ENCODE measurements at regions not wholly inside any gene's neighbourhood (a gene's known extent, or its start where the extent isn't known, plus 50 kb on each side); places are given as distances from the start of the nearest gene placed in this dataset.
A peak's percentile ranks its signal among the peaks of the same experiment; 100 is the strongest.

- H3K9me3 Mint-ChIP-seq = peaks cover 50% of the 10 kb centered on the region
- no peak overlapping the region for H3K27ac Mint-ChIP-seq
- no peak overlapping the region for H3K4me3 Mint-ChIP-seq
- H3K27me3 Mint-ChIP-seq (ENCODE audit: low read depth) = no peaks in the 10 kb centered on the region
- peaks cover 33% of the 10 kb centered on the region for H3K36me3 Mint-ChIP-seq
- no peak for TF ChIP-seq ESRRA (CRISPR knock-in tag; IDR thresholded peaks at IDR 0.05; ENCODE audit: borderline replicate concordance)
- TF ChIP-seq EMX1 (CRISPR knock-in tag; IDR thresholded peaks at IDR 0.05) = no peak
- TF ChIP-seq ELF4 (CRISPR knock-in tag; IDR thresholded peaks at IDR 0.05; ENCODE audit: low read depth) = no peak
- TF ChIP-seq GRHL2 (CRISPR knock-in tag; IDR thresholded peaks at IDR 0.05; ENCODE audit: insufficient replicate concordance, severe bottlenecking) = no peak
- no peak for TF ChIP-seq MLX (CRISPR knock-in tag; IDR thresholded peaks at IDR 0.05)
- ATAC-seq = no peak
- POLR2A ChIA-PET = no interaction called here
- no peak for DNase-seq (ENCODE audit: low spot score)
- CTCF ChIA-PET = no interaction called here
- peaks cover 8% of the 10 kb centered on the region; the same call in 1 of the 2 replicates for H3K4me1 Mint-ChIP-seq
Observed at GRCh38 chr6:23224540-23224939, 655.2 kb downstream of the HDGFL1 start.

- H3K27ac Mint-ChIP-seq = no peak overlapping the region
- no peak for DNase-seq (ENCODE audit: low spot score)
- H3K27me3 Mint-ChIP-seq (ENCODE audit: low read depth) = no peaks in the 10 kb centered on the region
- CTCF ChIA-PET = no interaction called here
- peaks cover 8% of the 10 kb centered on the region; the same call in 1 of the 2 replicates for H3K4me1 Mint-ChIP-seq
- POLR2A ChIA-PET = no interaction called here
- H3K4me3 Mint-ChIP-seq = no peak overlapping the region
- H3K9me3 Mint-ChIP-seq = peaks cover 37% of the 10 kb centered on the region
- peak; percentile 44 for ATAC-seq
- H3K36me3 Mint-ChIP-seq = peaks cover 33% of the 10 kb centered on the region
- TF ChIP-seq PREB (CRISPR knock-in tag; IDR thresholded peaks at IDR 0.05; ENCODE audit: borderline replicate concordance) = no peak
- TF ChIP-seq ZNF219 (CRISPR knock-in tag; IDR thresholded peaks at IDR 0.05; ENCODE audit: borderline replicate concordance) = no peak
- no peak for TF ChIP-seq NFE2L1 (CRISPR knock-in tag; IDR thresholded peaks at IDR 0.05)
- TF ChIP-seq FOXJ3 (CRISPR knock-in tag; IDR thresholded peaks at IDR 0.05; ENCODE audit: borderline replicate concordance) = no peak
- no peak for TF ChIP-seq GTF2I (CRISPR knock-in tag; conservative IDR thresholded peaks at IDR 0.05)
- no peak for TF ChIP-seq TCF7 (CRISPR knock-in tag; IDR thresholded peaks at IDR 0.05; ENCODE audit: low read depth)
- TF ChIP-seq ATF2 (CRISPR knock-in tag; IDR thresholded peaks at IDR 0.05; ENCODE audit: borderline replicate concordance, low read depth) = no peak
- no peak for TF ChIP-seq JAZF1 (CRISPR knock-in tag; IDR thresholded peaks at IDR 0.05)
- no peak for TF ChIP-seq ATF1 (CRISPR knock-in tag; IDR thresholded peaks at IDR 0.05)
- no peak for TF ChIP-seq PRDM15 (CRISPR knock-in tag; IDR thresholded peaks at IDR 0.05)
- no peak for TF ChIP-seq CDX4 (CRISPR knock-in tag; IDR thresholded peaks at IDR 0.05; ENCODE audit: borderline replicate concordance)
- TF ChIP-seq MYBL2 (CRISPR knock-in tag; IDR thresholded peaks at IDR 0.05) = no peak
- no peak for TF ChIP-seq STAT6 (CRISPR knock-in tag; conservative IDR thresholded peaks at IDR 0.05; ENCODE audit: low read depth)
- no peak for TF ChIP-seq USF2 (CRISPR knock-in tag; IDR thresholded peaks at IDR 0.05)
- TF ChIP-seq USF1 (CRISPR knock-in tag; IDR thresholded peaks at IDR 0.05) = no peak
- TF ChIP-seq IRF1 (CRISPR knock-in tag; IDR thresholded peaks at IDR 0.05) = no peak
- no peak for TF ChIP-seq CBFB (CRISPR knock-in tag; IDR thresholded peaks at IDR 0.05; ENCODE audit: low read depth)
Observed at GRCh38 chr6:23228439-23229024, 659.2 kb downstream of the HDGFL1 start.
